ENCODE measurements at regions not wholly inside any gene's neighbourhood (a gene's known extent, or its start where the extent isn't known, plus 50 kb on each side); places are given as distances from the start of the nearest gene placed in this dataset.
"Not testable (repeated sequence)": the region's sequence is repeated elsewhere in the genome, so short reads cannot be mapped to it uniquely, and the experiment has no call there.

DNA sequence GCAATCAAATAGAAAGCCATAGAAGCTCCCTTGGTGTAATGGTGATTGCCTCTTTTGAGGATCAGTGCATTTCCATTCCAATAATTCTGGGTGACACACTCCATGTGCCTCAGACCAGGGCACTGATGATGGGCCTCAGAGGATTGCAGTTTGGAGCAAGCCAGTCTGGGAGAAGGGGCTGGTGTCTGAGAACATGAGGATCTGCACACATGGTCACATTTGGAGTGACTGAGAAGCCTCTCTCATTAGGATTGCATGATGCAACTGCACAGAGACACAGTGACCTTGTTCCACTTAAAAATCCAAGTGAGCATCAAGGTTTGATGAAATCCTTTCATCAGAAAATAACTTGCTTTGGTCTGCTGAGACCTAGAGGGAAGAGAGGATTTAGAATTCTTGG is 216.4 kb downstream of the ANKRD30B start:
- Histone ChIP-seq H3F3A (ENCODE audit: control insufficient read depth, insufficient read depth) (no peaks in the 10 kb centered on the region), H3K4me2 (ENCODE audit: low read length) (no peak overlapping the region), H3K27me3 (ENCODE audit: control insufficient read depth, low read length) (no peaks in the 10 kb centered on the region), H3K27ac (ENCODE audit: low read depth, low read length) (no peak overlapping the region), H3K4me1 (ENCODE audit: control insufficient read depth, low read length) (no peaks in the 10 kb centered on the region), H3K9me3 (ENCODE audit: control insufficient read depth, insufficient read depth, low read length) (no peaks in the 10 kb centered on the region; the same call in 1 of the 2 replicates), H3K9me2 (replicated peaks; ENCODE audit: control insufficient read depth, low read length) (no peaks in the 10 kb centered on the region), H3K4me3 (ENCODE audit: low read length) (no peak overlapping the region), H3K79me2 (ENCODE audit: control insufficient read depth, low read length) (no peaks in the 10 kb centered on the region), H3K36me3 (ENCODE audit: control insufficient read depth, low read length) (no peaks in the 10 kb centered on the region), H4K20me1 (ENCODE audit: control insufficient read depth, insufficient read depth, low read depth, low read length) (no peaks in the 10 kb centered on the region)
- TF ChIP-seq, protein P1, sequence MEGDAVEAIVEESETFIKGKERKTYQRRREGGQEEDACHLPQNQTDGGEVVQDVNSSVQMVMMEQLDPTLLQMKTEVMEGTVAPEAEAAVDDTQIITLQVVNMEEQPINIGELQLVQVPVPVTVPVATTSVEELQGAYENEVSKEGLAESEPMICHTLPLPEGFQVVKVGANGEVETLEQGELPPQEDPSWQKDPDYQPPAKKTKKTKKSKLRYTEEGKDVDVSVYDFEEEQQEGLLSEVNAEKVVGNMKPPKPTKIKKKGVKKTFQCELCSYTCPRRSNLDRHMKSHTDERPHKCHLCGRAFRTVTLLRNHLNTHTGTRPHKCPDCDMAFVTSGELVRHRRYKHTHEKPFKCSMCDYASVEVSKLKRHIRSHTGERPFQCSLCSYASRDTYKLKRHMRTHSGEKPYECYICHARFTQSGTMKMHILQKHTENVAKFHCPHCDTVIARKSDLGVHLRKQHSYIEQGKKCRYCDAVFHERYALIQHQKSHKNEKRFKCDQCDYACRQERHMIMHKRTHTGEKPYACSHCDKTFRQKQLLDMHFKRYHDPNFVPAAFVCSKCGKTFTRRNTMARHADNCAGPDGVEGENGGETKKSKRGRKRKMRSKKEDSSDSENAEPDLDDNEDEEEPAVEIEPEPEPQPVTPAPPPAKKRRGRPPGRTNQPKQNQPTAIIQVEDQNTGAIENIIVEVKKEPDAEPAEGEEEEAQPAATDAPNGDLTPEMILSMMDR (IDR thresholded peaks at IDR 0.05; ENCODE audit: low read depth, low read length, poor library complexity, severe bottlenecking), result no peak
- no peak for TF ChIP-seq EZH2phosphoT487 (IDR thresholded peaks at IDR 0.05; ENCODE audit: borderline replicate concordance, low read length)

DNA sequence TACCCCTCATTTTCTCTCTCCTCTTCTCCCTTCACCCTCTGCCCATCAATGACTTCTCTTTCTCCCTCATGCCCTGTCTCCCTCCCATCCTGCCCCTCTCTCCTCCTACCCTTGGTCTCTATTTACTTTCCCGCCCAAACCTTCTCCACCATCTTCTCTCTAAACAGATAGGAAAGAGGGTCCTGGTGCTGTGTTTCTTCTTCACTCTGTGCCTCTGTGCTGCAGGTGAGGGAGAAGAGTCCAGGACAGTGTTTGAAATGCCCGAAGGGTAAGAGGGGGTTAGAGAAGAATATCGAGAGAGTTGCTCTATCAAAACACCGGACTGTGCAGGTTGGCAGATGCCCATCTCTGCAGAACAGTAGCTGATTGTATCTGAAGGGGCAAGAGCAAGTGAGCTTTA is 217.0 kb downstream of the ANKRD30B start:
- H3K4me1 ChIP-seq (ENCODE audit: control insufficient read depth, low read length); H3K27ac ChIP-seq (ENCODE audit: low read depth, low read length); H4K20me1 ChIP-seq (ENCODE audit: control insufficient read depth, insufficient read depth, low read depth, low read length); H3K36me3 ChIP-seq (ENCODE audit: control insufficient read depth, low read length); H3K27me3 ChIP-seq (ENCODE audit: control insufficient read depth, low read length); H3K4me2 ChIP-seq (ENCODE audit: low read length); H3K9me3 ChIP-seq (ENCODE audit: control insufficient read depth, insufficient read depth, low read length); H3K4me3 ChIP-seq (ENCODE audit: low read length); H3K9me2 ChIP-seq (replicated peaks; ENCODE audit: control insufficient read depth, low read length); H3F3A ChIP-seq (ENCODE audit: control insufficient read depth, insufficient read depth); H3K79me2 ChIP-seq (ENCODE audit: control insufficient read depth, low read length): not testable (repeated sequence)

DNA sequence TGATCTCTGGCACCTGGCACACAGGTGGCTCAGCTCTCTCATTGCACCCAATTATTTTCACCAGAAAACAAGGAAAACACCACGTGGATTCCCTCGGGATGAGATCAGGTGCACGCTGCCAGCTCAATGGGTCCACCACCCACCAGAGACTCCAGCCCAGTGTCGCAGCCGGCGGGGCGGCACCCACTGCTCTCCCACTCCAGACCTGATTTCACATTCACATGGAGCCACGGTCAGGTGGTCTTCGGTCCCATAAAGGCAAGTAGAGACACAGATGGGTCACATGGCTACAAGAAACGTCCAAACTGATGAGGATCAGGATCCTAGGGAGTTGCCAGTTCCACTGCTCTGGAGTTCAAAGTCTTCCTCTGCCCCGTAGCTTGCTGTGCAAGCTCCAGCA is 217.6 kb downstream of the ANKRD30B start:
- H3K4me3 ChIP-seq (ENCODE audit: low read length), result no peak overlapping the region
- no peaks in the 10 kb centered on the region for H3K79me2 ChIP-seq (ENCODE audit: control insufficient read depth, low read length)
- TF ChIP-seq EZH2phosphoT487 (IDR thresholded peaks at IDR 0.05; ENCODE audit: borderline replicate concordance, low read length), result no peak
- TF ChIP-seq, protein P1 (IDR thresholded peaks at IDR 0.05; ENCODE audit: low read depth, low read length, poor library complexity, severe bottlenecking), result no peak
- H3F3A ChIP-seq (ENCODE audit: control insufficient read depth, insufficient read depth), result no peaks in the 10 kb centered on the region
- H3K9me3 ChIP-seq (ENCODE audit: control insufficient read depth, insufficient read depth, low read length), result no peaks in the 10 kb centered on the region; the same call in 1 of the 2 replicates
- H3K36me3 ChIP-seq (ENCODE audit: control insufficient read depth, low read length), result no peaks in the 10 kb centered on the region
- H3K27me3 ChIP-seq (ENCODE audit: control insufficient read depth, low read length), result no peaks in the 10 kb centered on the region
- no peaks in the 10 kb centered on the region for H4K20me1 ChIP-seq (ENCODE audit: control insufficient read depth, insufficient read depth, low read depth, low read length)
- no peak overlapping the region for H3K27ac ChIP-seq (ENCODE audit: low read depth, low read length)
- no peak overlapping the region for H3K4me2 ChIP-seq (ENCODE audit: low read length)
- no peaks in the 10 kb centered on the region for H3K9me2 ChIP-seq (replicated peaks; ENCODE audit: control insufficient read depth, low read length)
- no peaks in the 10 kb centered on the region for H3K4me1 ChIP-seq (ENCODE audit: control insufficient read depth, low read length)

DNA sequence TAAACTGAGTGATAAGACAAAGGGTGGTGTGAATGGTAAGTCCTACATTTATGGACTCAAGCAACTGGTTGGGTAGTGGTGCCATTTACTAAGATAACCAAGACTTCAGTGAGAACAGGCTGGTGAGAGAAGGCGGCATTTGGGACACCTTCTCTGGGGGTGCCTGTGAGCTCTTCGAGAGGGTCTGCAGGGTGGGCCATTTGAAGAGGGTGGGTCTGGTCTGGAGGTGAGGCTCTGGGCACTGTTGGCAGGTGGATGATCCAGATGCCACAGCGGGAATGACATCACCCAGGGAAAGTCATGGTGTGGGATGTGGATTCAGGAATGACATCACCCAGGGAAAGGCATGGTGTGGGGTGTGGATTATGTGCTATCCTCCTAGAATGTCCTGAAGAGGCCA is 219.3 kb downstream of the ANKRD30B start:
- not testable (repeated sequence) for H3K9me3 ChIP-seq (ENCODE audit: control insufficient read depth, insufficient read depth, low read length); H3K4me1 ChIP-seq (ENCODE audit: control insufficient read depth, low read length); H3K4me3 ChIP-seq (ENCODE audit: low read length); H3K79me2 ChIP-seq (ENCODE audit: control insufficient read depth, low read length); H3K36me3 ChIP-seq (ENCODE audit: control insufficient read depth, low read length); H4K20me1 ChIP-seq (ENCODE audit: control insufficient read depth, insufficient read depth, low read depth, low read length); H3K27me3 ChIP-seq (ENCODE audit: control insufficient read depth, low read length); H3K27ac ChIP-seq (ENCODE audit: low read depth, low read length); H3F3A ChIP-seq (ENCODE audit: control insufficient read depth, insufficient read depth); H3K4me2 ChIP-seq (ENCODE audit: low read length); H3K9me2 ChIP-seq (replicated peaks; ENCODE audit: control insufficient read depth, low read length)

Measured in DOHH2 (cell line).